ENCODE measurements at regions not wholly inside any gene's neighbourhood (a gene's known extent, or its start where the extent isn't known, plus 50 kb on each side); places are given as distances from the start of the nearest gene placed in this dataset.

- H3K9ac ChIP-seq, result no peak overlapping the region
- H3K4me1 ChIP-seq (ENCODE audit: low read depth, poor library complexity, severe bottlenecking), result no peaks in the 10 kb centered on the region
- H2AFZ ChIP-seq (ENCODE audit: low read depth), result no peak overlapping the region
- no peak for TF ChIP-seq CTCF (conservative IDR thresholded peaks at IDR 0.05; ENCODE audit: low read depth, low read length)
- H3K27me3 ChIP-seq (ENCODE audit: insufficient read depth, low read depth), result no peaks in the 10 kb centered on the region
- H4K20me1 ChIP-seq (ENCODE audit: insufficient read depth), result no peaks in the 10 kb centered on the region
- no peaks in the 10 kb centered on the region for H3K79me2 ChIP-seq (ENCODE audit: insufficient read depth, low read depth)
- H3K4me3 ChIP-seq (IDR thresholded peaks at IDR 0.05; ENCODE audit: insufficient read depth, low read depth, low read length), result no peak overlapping the region
- no peaks in the 10 kb centered on the region for H3K36me3 ChIP-seq (ENCODE audit: insufficient read depth)
- no peak overlapping the region for H3K4me2 ChIP-seq
- no peak overlapping the region for H3K27ac ChIP-seq
These were observed 80.0 kb upstream of the TNR start for GRCh38 chr1:175823406-175823805.

GRCh38 chr1:175822580-175822979 lies 79.2 kb upstream of the TNR start:
- no peak overlapping the region for H3K4me2 ChIP-seq
- no peaks in the 10 kb centered on the region for H3K4me1 ChIP-seq (ENCODE audit: low read depth, poor library complexity, severe bottlenecking)
- H3K4me3 ChIP-seq (IDR thresholded peaks at IDR 0.05; ENCODE audit: insufficient read depth, low read depth, low read length), result no peak overlapping the region
- no peaks in the 10 kb centered on the region for H3K79me2 ChIP-seq (ENCODE audit: insufficient read depth, low read depth)
- no peak overlapping the region for H2AFZ ChIP-seq (ENCODE audit: low read depth)
- no peak overlapping the region for H3K27ac ChIP-seq
- H3K27me3 ChIP-seq (ENCODE audit: insufficient read depth, low read depth), result no peaks in the 10 kb centered on the region
- no peaks in the 10 kb centered on the region for H4K20me1 ChIP-seq (ENCODE audit: insufficient read depth)
- H3K9ac ChIP-seq, result no peak overlapping the region
- no peak for TF ChIP-seq CTCF (conservative IDR thresholded peaks at IDR 0.05; ENCODE audit: low read depth, low read length)
- no peaks in the 10 kb centered on the region for H3K36me3 ChIP-seq (ENCODE audit: insufficient read depth)

- TF ChIP-seq CTCF (conservative IDR thresholded peaks at IDR 0.05; ENCODE audit: low read depth, low read length), result no peak
- H2AFZ ChIP-seq (ENCODE audit: low read depth), result no peak overlapping the region
- H3K79me2 ChIP-seq (ENCODE audit: insufficient read depth, low read depth), result no peaks in the 10 kb centered on the region
- no peak overlapping the region for H3K27ac ChIP-seq
- no peak overlapping the region for H3K4me3 ChIP-seq (IDR thresholded peaks at IDR 0.05; ENCODE audit: insufficient read depth, low read depth, low read length)
- no peaks in the 10 kb centered on the region for H3K4me1 ChIP-seq (ENCODE audit: low read depth, poor library complexity, severe bottlenecking)
- H3K36me3 ChIP-seq (ENCODE audit: insufficient read depth), result no peaks in the 10 kb centered on the region
- no peaks in the 10 kb centered on the region for H3K27me3 ChIP-seq (ENCODE audit: insufficient read depth, low read depth)
- H4K20me1 ChIP-seq (ENCODE audit: insufficient read depth), result no peaks in the 10 kb centered on the region
- no peak overlapping the region for H3K9ac ChIP-seq
- no peak overlapping the region for H3K4me2 ChIP-seq
These were observed 77.1 kb upstream of the TNR start for GRCh38 chr1:175820456-175821025.

GRCh38 chr1:175818929-175819328 lies 75.5 kb upstream of the TNR start:
- no peaks in the 10 kb centered on the region for H3K36me3 ChIP-seq (ENCODE audit: insufficient read depth)
- H4K20me1 ChIP-seq (ENCODE audit: insufficient read depth), result no peaks in the 10 kb centered on the region
- no peak overlapping the region for H3K4me2 ChIP-seq
- no peaks in the 10 kb centered on the region for H3K4me1 ChIP-seq (ENCODE audit: low read depth, poor library complexity, severe bottlenecking)
- no peak for TF ChIP-seq CTCF (conservative IDR thresholded peaks at IDR 0.05; ENCODE audit: low read depth, low read length)
- H3K4me3 ChIP-seq (IDR thresholded peaks at IDR 0.05; ENCODE audit: insufficient read depth, low read depth, low read length), result no peak overlapping the region
- no peaks in the 10 kb centered on the region for H3K27me3 ChIP-seq (ENCODE audit: insufficient read depth, low read depth)
- no peaks in the 10 kb centered on the region for H3K79me2 ChIP-seq (ENCODE audit: insufficient read depth, low read depth)
- H3K27ac ChIP-seq, result no peak overlapping the region
- no peak overlapping the region for H3K9ac ChIP-seq
- no peak overlapping the region for H2AFZ ChIP-seq (ENCODE audit: low read depth)

All from KMS-11 (cell line).